HL-60 (cell line): ENCODE measurements at regions not wholly inside any gene's neighbourhood (a gene's known extent, or its start where the extent isn't known, plus 50 kb on each side); places are given as distances from the start of the nearest gene placed in this dataset.

Experiments
- DNase-seq, 2 experiments: peaks; one replicate each; pipeline ENCODE4 v3.0.0-alpha.2; 2010 to 2020; ENCODE audit warnings: low read depth in 1 of 2, low spot score in 1 of 2
- H3K27ac ChIP-seq: fragments of 250-450 bp; sonication (Bioruptor Pico); replicated peaks from 2 replicates; pipeline ENCODE4 v1.5.1; 2020; ENCODE audit warnings: mild to moderate bottlenecking, moderate library complexity
- H3K27me3 ChIP-seq: fragments of 250-450 bp; sonication (Bioruptor Pico); 2 replicates; pipeline ENCODE4 v1.5.1; 2021; ENCODE audit warnings: mild to moderate bottlenecking, moderate library complexity; ENCODE audit not compliant: insufficient read depth, poor library complexity, severe bottlenecking
- H3K4me3 ChIP-seq: replicated peaks from 2 replicates; pipeline ENCODE4 v1.5.1; 2011; ENCODE audit warnings: mild to moderate bottlenecking, control low read depth, low read length; ENCODE audit not compliant: insufficient read depth
- GABPA ChIP-seq: IDR thresholded peaks from 2 replicates; pipeline ENCODE4 v1.6.1; 2012; ENCODE audit warnings: low read depth
- POLR2AphosphoS5 ChIP-seq: IDR thresholded peaks from 2 replicates; pipeline ENCODE4 v1.6.1; 2012; ENCODE audit warnings: low read depth
- SPI1 ChIP-seq: IDR thresholded peaks from 2 replicates; pipeline ENCODE4 v1.6.1; 2012; ENCODE audit warnings: low read depth, mild to moderate bottlenecking, borderline replicate concordance
- TF ChIP-seq, protein P1 (sequence below): IDR thresholded peaks from 2 replicates; pipeline ENCODE4 v1.6.1; 2012; ENCODE audit warnings: low read depth; ENCODE audit not compliant: insufficient replicate concordance
- TF ChIP-seq, protein P2 (sequence below): IDR thresholded peaks from one replicate; pipeline ENCODE4 v1.5.1; 2011; ENCODE audit warnings: low read length, control low read depth, inconsistent platforms; ENCODE audit not compliant: insufficient read depth

DNA sequence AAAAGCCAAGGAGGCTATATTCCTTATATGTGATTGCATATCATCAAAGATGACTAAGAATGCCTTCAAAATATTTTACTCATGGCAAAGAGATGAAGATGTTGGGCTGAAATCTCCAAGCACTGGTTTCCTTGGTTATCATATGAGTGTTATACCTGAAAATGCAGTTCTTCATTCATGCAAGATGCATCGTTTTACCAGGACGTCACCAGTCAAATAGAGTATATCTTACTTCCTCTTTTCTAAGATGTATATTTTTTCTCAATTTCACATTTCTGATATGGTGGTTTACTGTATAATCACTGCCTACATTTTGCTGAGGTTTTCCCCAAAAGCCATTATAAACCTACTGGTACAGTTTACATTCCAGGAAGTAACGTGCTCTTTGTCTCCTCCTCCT lies 1085.7 kb downstream of the NCAM2 start:
- DNase-seq = no peak
- Histone ChIP-seq H3K4me3 (no peak overlapping the region), H3K27ac (no peak overlapping the region), H3K27me3 (no peaks in the 10 kb centered on the region)
- TF ChIP-seq, protein P1, sequence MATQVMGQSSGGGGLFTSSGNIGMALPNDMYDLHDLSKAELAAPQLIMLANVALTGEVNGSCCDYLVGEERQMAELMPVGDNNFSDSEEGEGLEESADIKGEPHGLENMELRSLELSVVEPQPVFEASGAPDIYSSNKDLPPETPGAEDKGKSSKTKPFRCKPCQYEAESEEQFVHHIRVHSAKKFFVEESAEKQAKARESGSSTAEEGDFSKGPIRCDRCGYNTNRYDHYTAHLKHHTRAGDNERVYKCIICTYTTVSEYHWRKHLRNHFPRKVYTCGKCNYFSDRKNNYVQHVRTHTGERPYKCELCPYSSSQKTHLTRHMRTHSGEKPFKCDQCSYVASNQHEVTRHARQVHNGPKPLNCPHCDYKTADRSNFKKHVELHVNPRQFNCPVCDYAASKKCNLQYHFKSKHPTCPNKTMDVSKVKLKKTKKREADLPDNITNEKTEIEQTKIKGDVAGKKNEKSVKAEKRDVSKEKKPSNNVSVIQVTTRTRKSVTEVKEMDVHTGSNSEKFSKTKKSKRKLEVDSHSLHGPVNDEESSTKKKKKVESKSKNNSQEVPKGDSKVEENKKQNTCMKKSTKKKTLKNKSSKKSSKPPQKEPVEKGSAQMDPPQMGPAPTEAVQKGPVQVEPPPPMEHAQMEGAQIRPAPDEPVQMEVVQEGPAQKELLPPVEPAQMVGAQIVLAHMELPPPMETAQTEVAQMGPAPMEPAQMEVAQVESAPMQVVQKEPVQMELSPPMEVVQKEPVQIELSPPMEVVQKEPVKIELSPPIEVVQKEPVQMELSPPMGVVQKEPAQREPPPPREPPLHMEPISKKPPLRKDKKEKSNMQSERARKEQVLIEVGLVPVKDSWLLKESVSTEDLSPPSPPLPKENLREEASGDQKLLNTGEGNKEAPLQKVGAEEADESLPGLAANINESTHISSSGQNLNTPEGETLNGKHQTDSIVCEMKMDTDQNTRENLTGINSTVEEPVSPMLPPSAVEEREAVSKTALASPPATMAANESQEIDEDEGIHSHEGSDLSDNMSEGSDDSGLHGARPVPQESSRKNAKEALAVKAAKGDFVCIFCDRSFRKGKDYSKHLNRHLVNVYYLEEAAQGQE = no peak
- no peak for TF ChIP-seq POLR2AphosphoS5
- TF ChIP-seq SPI1 = no peak

DNA sequence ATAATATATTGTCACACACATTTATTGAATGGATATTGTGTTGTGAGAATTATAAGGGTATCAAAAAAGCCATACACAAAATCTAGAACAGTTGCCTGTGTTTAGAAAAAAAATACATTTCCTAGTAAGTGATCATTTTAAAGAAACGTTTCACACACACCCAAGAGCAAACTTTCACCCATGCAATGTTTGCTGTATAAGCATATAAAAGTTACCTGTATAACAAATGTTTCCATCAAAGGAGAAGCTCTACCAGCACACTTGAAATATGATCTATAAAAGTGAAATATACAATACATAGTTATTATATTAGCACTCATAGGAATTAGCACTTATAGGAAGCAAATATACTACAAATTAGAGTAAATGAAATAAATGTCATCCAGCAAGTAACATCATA lies 1098.1 kb downstream of the NCAM2 start:
- Histone ChIP-seq H3K27ac (no peak overlapping the region), H3K4me3 (no peak overlapping the region), H3K27me3 (no peaks in the 10 kb centered on the region)
- DNase-seq = no peak
- TF ChIP-seq, protein P1 = no peak
- TF ChIP-seq SPI1 (no peak), GABPA (no peak), POLR2AphosphoS5 (no peak)
- TF ChIP-seq, protein P2, sequence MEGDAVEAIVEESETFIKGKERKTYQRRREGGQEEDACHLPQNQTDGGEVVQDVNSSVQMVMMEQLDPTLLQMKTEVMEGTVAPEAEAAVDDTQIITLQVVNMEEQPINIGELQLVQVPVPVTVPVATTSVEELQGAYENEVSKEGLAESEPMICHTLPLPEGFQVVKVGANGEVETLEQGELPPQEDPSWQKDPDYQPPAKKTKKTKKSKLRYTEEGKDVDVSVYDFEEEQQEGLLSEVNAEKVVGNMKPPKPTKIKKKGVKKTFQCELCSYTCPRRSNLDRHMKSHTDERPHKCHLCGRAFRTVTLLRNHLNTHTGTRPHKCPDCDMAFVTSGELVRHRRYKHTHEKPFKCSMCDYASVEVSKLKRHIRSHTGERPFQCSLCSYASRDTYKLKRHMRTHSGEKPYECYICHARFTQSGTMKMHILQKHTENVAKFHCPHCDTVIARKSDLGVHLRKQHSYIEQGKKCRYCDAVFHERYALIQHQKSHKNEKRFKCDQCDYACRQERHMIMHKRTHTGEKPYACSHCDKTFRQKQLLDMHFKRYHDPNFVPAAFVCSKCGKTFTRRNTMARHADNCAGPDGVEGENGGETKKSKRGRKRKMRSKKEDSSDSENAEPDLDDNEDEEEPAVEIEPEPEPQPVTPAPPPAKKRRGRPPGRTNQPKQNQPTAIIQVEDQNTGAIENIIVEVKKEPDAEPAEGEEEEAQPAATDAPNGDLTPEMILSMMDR = no peak

DNA sequence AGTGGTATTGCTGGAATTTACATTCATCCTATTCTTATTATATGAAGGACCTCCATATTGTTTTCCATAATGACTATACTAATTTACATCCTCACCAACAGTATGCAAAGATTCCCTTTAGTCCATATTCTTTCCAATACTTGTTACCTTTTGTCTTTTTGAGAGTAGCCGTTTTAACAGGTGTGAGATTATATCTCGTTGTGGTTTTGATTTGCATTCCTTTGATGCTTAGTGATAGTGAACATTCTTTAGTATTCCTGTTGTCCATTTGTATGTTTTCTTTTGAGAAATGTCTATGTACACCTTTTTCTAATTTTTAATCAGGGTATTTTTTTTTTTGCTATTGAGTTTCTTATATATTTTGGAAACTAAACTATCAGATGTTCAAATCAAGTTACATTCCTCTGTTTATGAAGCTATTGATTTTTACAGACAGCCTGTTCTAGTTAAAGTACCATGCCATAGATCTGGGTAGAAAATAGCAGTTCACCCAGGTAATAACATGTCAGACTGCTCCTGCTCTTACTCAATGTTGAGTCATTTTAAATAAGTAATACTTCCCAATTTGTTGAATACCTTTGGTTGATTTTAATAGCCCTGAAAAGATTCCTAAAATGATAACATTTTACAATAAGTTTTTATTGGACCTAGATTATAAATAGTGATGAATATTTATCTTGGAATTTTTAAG lies 1108.7 kb downstream of the NCAM2 start:
- H3K27ac ChIP-seq = no peak overlapping the region
- TF ChIP-seq POLR2AphosphoS5 (no peak), GABPA (no peak), SPI1 (no peak)
- TF ChIP-seq, protein P1 = no peak
- TF ChIP-seq, protein P2 = no peak

More for the DNA sequence above, 1108.7 kb downstream of the NCAM2 start:
- no peak overlapping the region for H3K4me3 ChIP-seq
- no peaks in the 10 kb centered on the region for H3K27me3 ChIP-seq
- DNase-seq = no peak
